ENCODE measurements at regions not wholly inside any gene's neighbourhood (a gene's known extent, or its start where the extent isn't known, plus 50 kb on each side); places are given as distances from the start of the nearest gene placed in this dataset.

- no peak overlapping the region for H3K4me2 ChIP-seq (ENCODE audit: low read depth, low read length)
- ChIA-PET CTCF (ENCODE audit: low intra/inter-chr PET ratio, low total read pairs) (no interaction called here), POLR2A (no interaction called here)
- intact Hi-C loops (cut with micrococcal nuclease; ENCODE audit: unreplicated experiment): no loop called here
- ATAC-seq (no peak), DNase-seq (ENCODE audit: low spot score) (no peak), FAIRE-seq (no peak)
- H3K36me3 ChIP-seq (replicated peaks in 1 of 2; ENCODE audit: control insufficient read depth in 1 of 2, insufficient read depth in 2 of 2, low read length in 2 of 2): no peaks in the 10 kb centered on the region
- BruUV-seq (replicated peaks): no TSS peak
- 31% methylated on average over 5 of the region's 5 CpGs for WGBS (ENCODE audit: low lambda C conversion rate)
- no peaks in the 10 kb centered on the region for H4K20me1 ChIP-seq (ENCODE audit: insufficient read depth, low read length)
- H3K9me3 ChIP-seq (ENCODE audit: low read length): no peaks in the 10 kb centered on the region
- no peaks in the 10 kb centered on the region for H3K4me1 ChIP-seq (ENCODE audit: insufficient read depth, low read length)
- in situ Hi-C loops (cut with HindIII; ENCODE audit: extremely low pct_ligation_motif_present, low pct_unique_long_range_greater_than_20kb): no loop called here
- H3K27ac ChIP-seq (ENCODE audit: extremely low read length, insufficient read depth, low read length): no peak overlapping the region
- H3K27me3 ChIP-seq (ENCODE audit: control insufficient read depth in 1 of 2, insufficient read depth in 2 of 2, low read length in 2 of 2): peaks cover 0 to 16% of the 10 kb centered on the region in 2 experiments; a peak in 1 of 5 replicates
- no peak for TF ChIP-seq ATF2 (CRISPR knock-in tag; IDR thresholded peaks at IDR 0.05)
- TF ChIP-seq PRDM10 (CRISPR knock-in tag; IDR thresholded peaks at IDR 0.05; ENCODE audit: low read depth): no peak
- no peak for TF ChIP-seq GPN1 (CRISPR knock-in tag; IDR thresholded peaks at IDR 0.05; ENCODE audit: borderline replicate concordance)
- no peak for TF ChIP-seq HMGA1 (CRISPR knock-in tag; conservative IDR thresholded peaks at IDR 0.05)
- no peak for TF ChIP-seq ATF4 (CRISPR knock-in tag; IDR thresholded peaks at IDR 0.05)
- TF ChIP-seq ZNF460 (CRISPR knock-in tag; IDR thresholded peaks at IDR 0.05; ENCODE audit: borderline replicate concordance): no peak
- TF ChIP-seq SNRNP70 (IDR thresholded peaks at IDR 0.05; ENCODE audit: low read depth, low read length): no peak
- no peak for TF ChIP-seq THAP11 (CRISPR knock-in tag; IDR thresholded peaks at IDR 0.05)
- TF ChIP-seq MIER2 (CRISPR knock-in tag; IDR thresholded peaks at IDR 0.05): no peak
- H2AFZ ChIP-seq (ENCODE audit: low read length): no peak overlapping the region
- no peak overlapping the region for H3K4me3 ChIP-seq (replicated peaks in 1 of 3; ENCODE audit: insufficient read depth in 1 of 3, low read depth in 2 of 3, low read length in 3 of 3)
- H3K79me2 ChIP-seq (ENCODE audit: insufficient read depth, low read length): no peaks in the 10 kb centered on the region
- H3K9ac ChIP-seq (ENCODE audit: insufficient read depth, low read depth, low read length): no peak overlapping the region
Measured at GRCh38 chr2:128981353-128981752, 662.7 kb upstream of the HS6ST1 start.
